DND-41 (cell line): ENCODE measurements at regions not wholly inside any gene's neighbourhood (a gene's known extent, or its start where the extent isn't known, plus 50 kb on each side); places are given as distances from the start of the nearest gene placed in this dataset.

Source experiments
- EZH2 ChIP-seq: IDR thresholded peaks from 3 replicates; pipeline ENCODE4 v1.6.1; 2012; ENCODE audit warnings: borderline replicate concordance, low read depth, mild to moderate bottlenecking, moderate library complexity, low read length, inconsistent platforms; ENCODE audit not compliant: severe bottlenecking
- TF ChIP-seq, protein P1 (sequence below): IDR thresholded peaks from 2 replicates; pipeline ENCODE4 v1.5.1; 2012; ENCODE audit warnings: borderline replicate concordance, low read length, moderate library complexity, mild to moderate bottlenecking; ENCODE audit not compliant: poor library complexity, severe bottlenecking; ENCODE audit errors: extremely low read depth

DNA sequence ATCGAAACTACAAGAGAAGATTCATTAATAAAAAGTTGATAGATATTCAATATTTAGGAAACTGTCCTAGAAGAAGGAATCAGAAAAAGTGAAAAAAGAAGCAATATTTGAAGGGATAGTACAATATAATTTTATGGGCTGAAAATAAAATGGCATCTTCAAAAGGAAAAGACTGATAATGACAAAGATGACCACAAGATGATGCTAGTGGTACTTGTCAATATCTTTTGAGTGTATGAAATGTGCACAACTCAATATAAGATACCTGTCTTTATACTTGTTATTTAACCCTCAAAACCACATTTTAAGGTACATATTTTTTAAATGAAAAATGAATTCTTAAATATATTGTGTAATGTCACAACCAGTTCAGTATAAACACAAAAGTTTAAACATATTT, 1059.6 kb upstream of the RAG2 start:
- TF ChIP-seq, protein P1, sequence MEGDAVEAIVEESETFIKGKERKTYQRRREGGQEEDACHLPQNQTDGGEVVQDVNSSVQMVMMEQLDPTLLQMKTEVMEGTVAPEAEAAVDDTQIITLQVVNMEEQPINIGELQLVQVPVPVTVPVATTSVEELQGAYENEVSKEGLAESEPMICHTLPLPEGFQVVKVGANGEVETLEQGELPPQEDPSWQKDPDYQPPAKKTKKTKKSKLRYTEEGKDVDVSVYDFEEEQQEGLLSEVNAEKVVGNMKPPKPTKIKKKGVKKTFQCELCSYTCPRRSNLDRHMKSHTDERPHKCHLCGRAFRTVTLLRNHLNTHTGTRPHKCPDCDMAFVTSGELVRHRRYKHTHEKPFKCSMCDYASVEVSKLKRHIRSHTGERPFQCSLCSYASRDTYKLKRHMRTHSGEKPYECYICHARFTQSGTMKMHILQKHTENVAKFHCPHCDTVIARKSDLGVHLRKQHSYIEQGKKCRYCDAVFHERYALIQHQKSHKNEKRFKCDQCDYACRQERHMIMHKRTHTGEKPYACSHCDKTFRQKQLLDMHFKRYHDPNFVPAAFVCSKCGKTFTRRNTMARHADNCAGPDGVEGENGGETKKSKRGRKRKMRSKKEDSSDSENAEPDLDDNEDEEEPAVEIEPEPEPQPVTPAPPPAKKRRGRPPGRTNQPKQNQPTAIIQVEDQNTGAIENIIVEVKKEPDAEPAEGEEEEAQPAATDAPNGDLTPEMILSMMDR: peak; percentile 32
- TF ChIP-seq EZH2: no peak
